HK-2 (cell line): ENCODE measurements at regions not wholly inside any gene's neighbourhood (a gene's known extent, or its start where the extent isn't known, plus 50 kb on each side); places are given as distances from the start of the nearest gene placed in this dataset.

ENCODE experiments used
- DNase-seq: peaks from one replicate; pipeline ENCODE4 v3.0.0-alpha.2; 2018; ENCODE audit not compliant: unreplicated experiment

DNA sequence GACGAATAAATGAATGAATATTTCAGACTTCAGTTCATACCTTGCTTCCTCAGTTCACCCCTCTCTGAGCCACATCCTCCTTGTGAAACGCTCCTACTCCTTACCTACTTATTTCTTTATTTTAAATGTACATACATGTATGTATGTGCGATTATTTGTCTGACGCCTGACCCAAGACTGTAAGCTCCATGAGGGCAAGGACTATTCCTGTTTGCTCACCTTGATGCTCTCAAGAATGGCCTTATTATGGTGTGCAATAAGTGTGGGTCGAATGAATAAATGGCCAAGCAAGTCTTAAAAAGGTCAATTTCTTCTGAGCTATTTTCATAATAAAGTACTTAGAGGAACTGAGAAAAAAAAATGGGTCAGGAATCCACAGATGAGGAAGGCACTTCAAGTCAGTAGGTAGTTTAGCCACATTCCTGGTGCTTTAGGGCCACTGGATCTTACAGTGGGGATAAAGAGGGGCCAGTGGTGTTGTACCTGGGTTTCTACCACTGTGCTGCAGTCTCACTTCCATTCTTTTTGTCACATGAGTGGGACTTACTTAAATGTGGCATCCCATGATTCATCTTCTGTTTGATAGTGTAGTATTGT is 74.7 kb downstream of the SDC1 start:
- DNase-seq, result no peak

DNA sequence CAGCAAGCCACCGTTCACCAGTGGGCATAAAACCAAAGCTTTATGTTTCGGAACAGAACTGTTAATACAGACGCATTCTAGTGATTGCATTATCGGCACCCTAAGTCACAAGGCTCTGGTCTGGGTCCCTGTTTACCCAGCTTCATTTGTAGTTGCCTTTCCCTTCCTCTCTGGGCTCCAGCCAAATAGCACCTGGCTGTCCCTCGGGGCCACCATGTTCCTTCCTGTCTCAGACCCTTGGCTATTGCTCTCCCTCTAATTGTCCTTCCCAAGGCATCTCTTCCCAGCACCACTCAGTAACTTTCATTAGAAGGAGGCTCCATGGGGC is 75.3 kb downstream of the SDC1 start:
- DNase-seq, result no peak

DNA sequence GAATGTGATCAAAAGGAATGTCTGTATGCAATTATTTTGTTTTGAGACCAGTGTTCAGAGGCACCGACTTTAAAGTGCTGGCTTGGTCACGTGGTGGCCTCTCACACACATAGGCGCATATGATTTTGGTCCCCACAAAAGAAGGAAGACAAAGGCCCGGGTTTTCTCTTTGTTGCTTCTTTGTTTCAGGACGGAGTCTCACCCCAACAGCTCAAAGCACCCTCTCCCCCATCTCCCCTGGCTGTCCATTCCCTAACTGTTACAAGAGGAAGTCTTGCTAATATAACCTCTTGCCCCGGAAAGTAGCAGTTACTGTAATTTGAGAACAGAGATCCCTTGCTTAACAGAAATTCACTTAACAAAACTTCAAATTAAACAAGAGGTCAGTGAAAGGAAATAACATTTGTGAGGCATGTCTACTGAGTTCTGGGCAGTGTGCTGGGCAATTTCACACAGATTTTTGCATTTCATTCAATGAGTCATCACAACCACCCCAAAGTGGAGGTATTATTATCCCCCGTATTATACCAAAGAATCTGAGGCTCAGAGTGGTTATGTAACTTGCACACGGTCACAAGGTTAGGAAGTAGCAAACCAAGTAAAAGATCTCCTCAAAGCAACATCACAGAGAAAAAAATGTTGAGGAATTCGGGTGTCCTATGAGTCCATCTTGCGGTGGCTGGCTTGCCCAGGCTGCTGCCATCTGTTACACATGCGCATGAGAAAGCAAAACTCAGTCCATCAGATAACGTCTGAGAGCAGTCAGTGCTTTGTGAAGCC is 75.8 kb downstream of the SDC1 start:
- no peak for DNase-seq

DNA sequence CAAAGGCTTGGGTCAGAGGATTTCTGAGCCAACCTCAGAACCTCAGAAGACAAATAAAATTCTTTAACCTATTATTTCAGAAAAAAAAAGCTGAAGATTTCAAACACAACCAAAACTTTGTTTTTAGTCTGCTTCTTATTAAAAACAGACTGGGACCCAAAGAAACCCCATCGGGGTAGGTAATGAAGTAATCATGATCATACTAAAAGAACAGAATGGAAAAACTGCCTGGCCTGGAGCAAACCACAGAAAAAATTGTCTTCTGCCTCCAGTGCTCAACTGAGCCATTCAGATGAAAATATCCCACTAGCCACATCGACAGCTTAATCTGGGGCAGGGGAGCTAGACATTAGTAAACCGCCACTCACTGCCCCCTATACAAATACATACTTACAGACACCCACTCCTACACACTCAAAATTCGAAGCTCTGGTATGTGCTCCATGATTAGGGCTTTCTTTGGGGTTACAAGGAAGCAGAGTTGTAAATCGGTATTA is 76.5 kb downstream of the SDC1 start:
- DNase-seq, result no peak

DNA sequence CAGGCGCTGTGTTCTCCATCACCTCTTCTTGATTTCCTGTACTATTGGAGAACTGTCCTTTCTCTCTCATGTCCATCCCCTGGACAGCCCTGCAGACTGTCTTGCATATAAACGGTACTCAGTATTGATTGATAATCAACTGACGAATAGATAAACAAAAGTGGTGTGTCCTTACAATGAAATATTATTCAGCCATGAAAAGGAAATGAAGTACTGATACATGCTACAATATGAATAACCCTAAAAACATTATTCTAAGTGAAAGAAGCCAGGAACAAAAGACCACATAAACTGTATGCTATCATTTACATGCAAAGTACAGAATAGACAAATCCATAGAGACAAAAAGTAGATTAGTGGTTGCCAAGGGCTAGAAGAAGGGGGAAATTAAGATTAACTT is 77.6 kb downstream of the SDC1 start:
- no peak for DNase-seq

DNA sequence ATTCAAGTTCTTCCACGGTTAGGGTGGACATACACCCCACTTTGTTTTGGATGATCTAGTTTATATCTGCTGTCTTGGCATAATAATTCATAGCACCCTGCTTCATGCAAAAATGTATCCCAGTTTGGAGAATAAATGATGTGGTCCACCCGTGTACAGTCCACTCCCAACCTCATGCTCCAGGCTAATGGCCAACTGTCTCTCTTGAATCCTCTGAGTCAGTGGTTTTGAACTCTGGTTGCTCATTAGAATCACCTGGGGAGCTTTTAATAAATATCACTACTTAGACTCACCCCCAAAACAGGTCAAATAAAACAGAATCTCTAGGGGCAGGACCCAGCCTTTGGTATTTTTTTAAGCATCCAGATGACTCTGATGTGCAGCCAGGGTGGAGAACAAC is 78.5 kb downstream of the SDC1 start:
- DNase-seq, result no peak

DNA sequence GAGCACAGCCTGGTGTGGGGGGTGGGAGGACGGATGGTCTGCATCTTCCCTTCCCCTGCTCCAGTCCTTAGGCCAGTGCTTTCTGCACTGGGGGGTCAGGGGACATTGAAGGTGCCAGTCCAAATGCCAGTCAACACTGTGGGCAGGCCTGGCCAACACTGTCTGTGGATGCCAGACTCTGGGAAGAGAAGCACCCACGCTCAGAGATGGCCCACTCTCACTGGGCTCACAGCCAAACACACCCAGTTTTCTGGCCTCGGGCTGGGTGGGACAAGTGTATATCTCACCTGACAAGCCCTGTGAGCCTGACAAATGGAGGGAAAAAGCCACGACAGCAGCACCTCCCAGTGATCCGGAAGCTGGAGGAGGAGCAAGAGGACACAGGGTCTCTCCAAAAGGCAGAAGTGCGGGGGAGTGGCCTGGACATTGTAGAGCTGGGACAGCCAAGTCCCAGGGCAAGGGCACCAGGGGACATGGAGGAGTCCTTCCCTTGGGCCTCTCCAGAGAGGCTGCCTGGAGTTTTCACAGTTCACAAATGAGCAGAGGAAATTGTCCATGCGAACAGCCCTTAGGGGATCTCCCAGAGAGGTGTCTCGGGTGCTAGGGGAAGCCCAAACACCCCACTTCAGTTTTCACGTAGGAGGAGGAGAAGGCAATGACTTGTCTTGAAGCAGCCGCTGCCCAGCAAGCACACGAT is 79.3 kb downstream of the SDC1 start:
- DNase-seq, result no peak

DNA sequence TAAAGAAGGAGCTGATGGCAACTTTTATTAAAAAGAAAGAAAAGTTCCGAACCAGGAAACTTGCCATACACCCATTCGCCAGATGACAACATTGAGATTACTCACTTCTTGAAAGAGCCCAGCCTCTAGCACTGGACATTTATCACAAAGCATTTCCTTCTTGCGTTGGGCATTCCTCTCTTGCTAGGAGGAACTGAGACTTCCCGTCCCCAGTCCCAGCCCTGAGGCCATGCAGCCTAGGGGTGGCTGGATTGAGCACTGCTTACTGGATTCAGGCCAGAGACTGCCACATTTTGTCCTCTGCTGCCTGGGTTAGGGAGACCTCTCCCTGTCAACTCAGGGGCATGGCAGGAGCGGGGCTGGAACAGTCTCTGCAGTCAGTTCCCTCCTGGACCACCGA is 80.1 kb downstream of the SDC1 start:
- no peak for DNase-seq

DNA sequence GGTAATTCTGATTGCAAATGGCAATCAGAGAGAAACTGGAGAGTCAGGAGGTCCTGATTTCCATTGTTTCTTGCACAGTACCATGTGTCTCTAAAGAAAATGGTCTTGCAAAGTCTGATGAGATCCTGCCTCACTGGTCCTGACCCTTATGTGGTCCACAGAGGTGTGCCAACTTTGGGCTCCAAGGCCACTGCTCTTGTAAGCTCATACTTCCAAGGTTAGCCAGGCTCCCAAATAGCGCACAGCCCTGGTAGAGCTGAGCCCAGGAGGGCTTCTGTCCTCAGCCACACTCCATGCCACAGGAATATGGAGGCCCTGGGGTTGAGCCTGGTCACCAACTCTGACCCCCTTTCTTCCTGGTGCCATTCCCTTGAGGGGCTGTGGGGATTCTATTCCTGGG is 80.7 kb downstream of the SDC1 start:
- DNase-seq, result no peak

DNA sequence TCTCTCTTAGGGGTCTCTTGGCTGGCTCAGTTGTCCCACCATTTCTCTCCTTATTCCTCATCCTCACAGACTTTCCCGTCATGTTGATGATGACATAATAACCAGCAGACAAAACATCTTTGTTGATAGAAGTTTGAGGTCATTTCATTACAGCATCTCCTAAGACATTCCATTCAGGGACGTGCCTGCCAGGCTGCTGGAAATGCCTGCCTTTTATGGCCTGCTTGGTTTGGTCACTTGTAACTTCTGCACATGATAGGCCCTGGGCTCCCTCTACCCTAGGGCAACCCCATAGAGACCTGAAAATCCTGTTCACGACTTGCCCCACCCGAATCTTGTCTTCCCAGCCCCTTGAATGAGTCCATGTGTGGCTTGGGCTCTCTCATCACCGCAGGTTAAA is 81.7 kb downstream of the SDC1 start:
- DNase-seq, result no peak

DNA sequence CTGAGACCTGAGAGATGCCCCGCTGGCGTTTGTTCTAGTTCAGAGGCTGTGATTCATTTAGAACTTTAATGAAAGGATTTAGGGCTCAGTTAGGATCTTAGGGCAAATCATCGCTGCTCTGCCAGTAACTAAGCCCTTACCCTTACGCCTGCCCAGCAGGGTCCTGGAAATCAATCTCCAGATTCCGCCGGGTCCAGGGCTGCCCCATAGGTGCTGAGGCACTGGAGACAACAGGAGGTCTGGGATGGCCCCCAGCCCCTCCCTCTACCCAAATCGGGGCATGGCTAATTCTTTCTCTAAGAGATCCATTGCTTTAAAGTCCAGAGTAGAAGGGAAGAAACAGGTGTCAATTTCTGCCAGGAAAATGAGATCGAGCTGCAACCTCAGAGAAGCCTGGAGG is 83.1 kb downstream of the SDC1 start:
- no peak for DNase-seq

DNA sequence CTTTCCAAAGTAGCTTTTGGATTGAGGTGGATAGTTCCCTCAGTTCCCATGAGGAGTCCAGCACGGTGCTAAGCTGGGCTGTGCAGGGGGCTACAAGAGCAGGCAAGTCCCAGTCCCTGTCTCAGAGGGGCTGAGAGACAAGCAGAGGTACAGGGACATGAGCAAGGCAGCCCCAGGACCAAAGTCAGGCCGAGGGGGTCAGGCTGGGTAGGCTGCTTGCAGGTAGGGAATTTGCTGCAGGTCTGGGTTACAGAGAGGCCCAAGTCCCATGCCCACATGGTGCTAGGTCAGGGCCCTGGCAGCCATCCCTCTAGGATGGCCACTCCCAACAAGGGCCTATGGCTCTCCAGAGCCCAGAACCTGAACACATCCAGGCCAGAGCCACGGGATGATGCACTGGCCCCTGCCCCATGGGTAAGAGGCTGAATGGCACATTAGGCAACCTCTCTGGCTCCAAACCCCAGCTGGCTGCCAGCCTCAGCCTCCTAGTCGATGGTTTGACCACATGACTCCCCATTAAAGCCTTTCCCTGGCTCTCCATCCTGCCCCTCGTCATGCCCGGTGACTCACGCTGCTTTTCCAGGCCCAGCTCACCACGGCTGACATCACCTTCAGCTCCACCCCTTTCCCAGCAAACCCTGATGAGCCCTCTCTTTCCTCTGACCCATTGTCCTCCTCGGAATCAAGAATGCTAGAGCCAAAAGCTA is 83.7 kb downstream of the SDC1 start:
- DNase-seq, result peak; percentile 88

DNA sequence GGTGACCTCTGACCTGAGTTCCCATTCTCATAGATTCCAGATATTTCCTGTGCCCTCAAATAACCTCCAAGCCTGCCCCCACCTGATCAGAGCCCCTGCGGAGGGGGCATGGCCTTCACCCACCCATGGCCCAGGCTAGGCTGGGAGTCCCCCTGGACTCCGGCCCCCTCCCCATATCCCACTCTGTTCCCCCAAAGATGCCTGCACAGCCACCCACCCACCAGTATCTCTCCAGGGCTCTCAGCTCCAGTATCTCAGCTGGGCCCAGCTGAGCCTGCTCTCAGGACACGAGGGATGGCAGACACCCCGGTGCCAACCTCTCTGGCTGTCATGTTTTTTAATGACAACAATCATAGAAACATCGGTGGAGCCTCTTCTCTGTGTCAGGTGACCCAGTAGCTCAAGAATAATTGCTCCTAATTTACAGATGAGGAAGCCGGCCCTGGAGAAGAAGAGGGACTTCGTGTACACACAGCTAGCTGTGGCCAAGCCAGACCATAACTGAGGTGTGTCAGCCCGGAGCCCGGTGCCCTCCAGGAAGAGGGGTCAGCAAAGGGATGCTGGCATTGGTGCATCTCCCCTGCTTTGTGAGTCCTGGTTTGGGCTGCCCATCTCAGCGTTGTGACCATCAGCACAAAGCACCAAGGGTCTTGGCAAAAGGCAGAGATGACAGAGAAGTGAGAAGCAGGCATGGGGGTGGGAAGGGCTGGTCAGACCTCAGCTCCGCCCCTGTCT is 84.4 kb downstream of the SDC1 start:
- DNase-seq, result no peak

DNA sequence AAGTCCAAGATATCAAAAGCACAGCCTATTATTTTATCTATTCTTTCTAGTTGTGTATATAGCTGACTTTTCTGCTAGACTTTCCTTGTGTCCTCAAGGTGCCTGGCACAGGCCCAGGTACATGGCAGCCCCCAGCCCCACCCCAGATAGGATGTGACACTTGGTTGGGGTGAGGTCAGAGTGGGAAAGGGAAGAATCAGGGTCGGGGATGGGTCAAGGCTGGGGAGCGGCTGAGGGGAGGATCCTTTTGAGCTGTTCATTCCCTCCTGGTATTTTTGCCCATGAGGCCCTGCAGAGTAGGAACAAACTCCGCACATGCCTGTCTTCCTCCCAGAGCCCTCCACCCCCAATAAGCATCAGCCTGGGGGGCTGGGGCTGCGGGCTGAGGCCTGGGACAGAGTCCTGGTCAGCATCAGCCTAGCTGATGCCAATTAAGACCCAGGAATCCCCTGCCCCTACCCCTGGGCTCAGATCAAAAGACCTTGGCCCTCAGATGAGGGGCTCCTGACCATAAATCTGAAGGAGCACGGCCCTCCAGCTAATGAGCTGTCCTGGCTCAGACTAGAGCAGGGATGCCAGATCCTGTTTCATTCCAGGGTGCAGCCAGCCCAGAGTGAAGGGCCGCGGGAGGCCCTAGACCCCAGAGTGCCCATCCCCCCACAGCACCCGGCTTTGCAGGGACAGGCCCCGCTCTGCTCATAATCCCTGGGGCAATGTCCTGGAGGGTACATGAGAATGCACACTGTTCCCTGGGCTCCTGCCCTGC is 85.3 kb downstream of the SDC1 start:
- no peak for DNase-seq

DNA sequence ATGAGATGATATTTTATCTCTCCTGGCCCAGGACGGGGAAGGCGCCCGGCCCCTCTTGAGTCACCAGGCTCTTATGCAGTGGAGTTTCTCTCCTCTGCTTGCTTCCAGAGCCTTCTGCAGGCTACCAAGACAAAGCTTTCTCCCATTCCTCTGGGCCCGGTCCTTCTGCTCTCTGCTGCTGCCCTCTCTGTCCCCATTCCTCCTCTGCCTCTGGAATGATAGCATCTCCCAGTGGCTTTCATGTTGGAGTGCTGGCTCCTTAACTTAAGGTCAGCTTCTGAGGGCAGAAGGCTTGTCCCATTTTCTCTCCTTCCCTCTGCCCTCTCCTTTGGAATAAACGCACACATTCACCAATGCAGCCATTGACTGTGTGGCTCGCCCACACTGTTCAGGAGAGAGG is 86.2 kb downstream of the SDC1 start:
- no peak for DNase-seq

DNA sequence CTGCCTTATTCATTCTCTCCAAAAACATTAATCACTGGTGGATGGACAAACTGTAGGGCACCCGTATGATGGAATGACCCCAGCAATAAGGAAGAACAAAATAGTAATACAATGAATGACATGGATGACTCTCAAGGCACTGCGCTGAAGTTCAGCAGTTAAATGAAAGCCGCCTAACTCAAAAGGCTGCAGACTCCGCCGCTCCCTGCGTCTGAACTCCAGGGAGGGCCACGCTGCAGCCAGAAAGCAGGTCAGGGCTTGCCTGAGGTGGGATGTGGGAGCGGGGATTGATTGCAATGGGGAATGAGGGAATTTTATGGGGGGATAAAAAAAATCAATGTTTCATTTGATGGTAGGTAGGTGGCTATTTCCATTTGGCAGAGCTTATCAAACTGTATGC is 86.5 kb upstream of the LAPTM4A start:
- no peak for DNase-seq

DNA sequence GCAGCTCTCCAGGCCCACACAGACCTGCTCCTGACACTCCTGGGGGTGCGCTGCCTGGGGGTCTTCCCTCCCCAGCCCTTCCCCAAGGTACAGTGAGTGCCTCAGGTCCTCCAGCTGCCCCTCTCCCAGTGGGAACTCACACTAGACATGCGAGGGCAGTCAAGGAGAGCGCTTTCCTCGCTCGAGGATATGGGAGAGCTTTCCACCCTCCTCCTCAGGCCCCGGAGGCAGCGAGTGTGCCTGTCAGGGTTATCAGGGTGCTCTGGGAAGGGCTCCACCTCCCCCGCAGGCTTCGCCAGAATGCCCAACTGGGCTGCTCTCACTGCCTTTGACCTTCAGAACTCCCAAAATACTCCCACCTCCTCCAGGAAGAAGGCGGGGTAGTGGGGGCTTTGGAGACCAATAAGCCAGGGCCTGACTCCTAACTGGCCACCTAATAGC is 85.7 kb upstream of the LAPTM4A start:
- DNase-seq, result no peak

DNA sequence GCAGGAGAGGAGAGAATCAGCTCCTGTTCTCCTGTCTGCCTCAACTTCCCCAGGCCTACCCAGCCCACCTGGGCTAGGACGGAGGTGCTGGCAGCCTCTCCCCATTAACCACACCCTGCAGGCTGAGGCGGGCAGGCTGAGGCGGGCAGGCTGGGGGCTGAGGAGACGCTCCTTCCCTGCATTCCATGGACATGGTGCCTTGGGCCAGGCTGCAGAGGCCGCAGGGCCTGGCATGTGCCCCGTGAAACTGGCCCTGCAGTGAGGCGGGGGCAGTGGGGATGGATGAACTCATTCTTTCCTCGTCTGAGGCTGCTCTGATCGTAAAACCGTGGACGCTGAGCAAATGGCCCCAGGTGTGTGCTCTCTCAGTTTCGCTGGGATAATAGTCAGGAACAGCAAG is 84.7 kb upstream of the LAPTM4A start:
- DNase-seq, result no peak

DNA sequence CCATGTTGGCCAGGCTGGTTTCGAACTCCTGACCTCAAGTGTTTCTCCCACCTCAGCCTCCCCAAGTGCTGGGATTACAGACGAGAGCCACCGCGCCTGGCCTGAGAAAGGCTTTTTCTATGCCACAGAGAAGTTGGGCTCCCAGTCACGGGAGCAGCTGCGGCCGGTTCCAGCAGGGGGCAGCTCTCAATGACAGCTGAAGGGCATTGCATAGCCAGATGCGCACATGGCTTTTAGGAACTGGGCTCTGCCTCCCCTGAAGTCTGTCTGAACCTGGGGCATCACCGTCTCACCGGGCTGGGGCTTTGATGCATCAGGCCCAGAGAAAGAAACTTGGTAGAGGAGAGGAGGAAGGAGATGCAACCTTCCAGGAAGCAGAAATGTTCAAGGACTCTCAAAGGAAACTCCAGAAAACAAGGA is 84.2 kb upstream of the LAPTM4A start:
- DNase-seq, result peak; percentile 33

DNA sequence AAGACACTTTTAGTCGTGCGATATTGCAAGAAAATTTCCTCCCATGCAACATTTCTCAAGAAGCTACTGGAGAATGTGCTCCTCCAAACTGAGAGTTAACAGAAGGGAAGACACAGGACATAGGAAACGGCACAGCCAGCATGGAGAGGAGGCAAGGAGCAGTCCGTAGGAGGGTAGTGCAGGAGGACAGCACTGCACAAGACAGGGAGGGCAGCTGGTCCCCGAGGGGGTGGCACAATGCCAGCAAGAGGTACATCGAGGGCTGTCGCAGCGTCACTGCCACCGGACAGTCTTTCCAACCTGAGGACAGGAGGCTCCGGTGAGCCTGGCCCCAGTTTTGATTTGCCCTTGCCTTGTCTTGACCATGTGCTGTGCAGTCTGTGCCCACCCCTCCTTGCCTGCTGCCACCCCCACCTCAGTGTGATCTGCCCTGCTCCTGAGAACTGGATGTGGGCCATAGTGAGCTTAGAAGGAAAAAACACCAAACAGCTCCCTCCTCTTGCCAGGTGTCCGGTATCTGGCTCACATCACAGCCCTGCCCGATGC is 81.6 kb upstream of the LAPTM4A start:
- no peak for DNase-seq
